Endothelial cell of umbilical vein (primary cell): ENCODE measurements at regions not wholly inside any gene's neighbourhood (a gene's known extent, or its start where the extent isn't known, plus 50 kb on each side); places are given as distances from the start of the nearest gene placed in this dataset.

Experiments used
- BruUV-seq: library from RNA; stranded (reverse); fragments of 400-500 nt; replicated peaks from 2 replicates; lab custom pipeline; 2021; lab: Mats Ljungman, UMichigan
- CTCF ChIA-PET: fragments of 300-600, 350-600 bp; sonication (Branson Sonifier 250); formaldehyde crosslinking; loops from one replicate; lab custom pipeline; 2021; ENCODE audit warnings: antibody characterized with exemption, inconsistent platforms; lab: Charles Lee
- POLR2A ChIA-PET: fragments of 300-600, 350-600 bp; sonication (Branson Sonifier 250); formaldehyde crosslinking; loops from one replicate; lab custom pipeline; 2021; ENCODE audit warnings: antibody characterized with exemption, inconsistent platforms; lab: Charles Lee
- DNase-seq: peaks from one replicate; pipeline ENCODE4 v3.0.0-alpha.2; 2011; ENCODE audit warnings: low read depth, low spot score
- FAIRE-seq: peaks from 2 replicates; lab custom pipeline; 2011; peaks lifted over from hg19 to GRCh38; lab: Jason Lieb, UNC
- H2AFZ ChIP-seq: 2 replicates; pipeline ENCODE4 v1.6.0; 2012; ENCODE audit warnings: low read depth, low read length, control low read depth, inconsistent platforms
- H3K27ac ChIP-seq: 2 replicates; pipeline ENCODE4 v1.5.1; 2011; ENCODE audit warnings: low read depth, mild to moderate bottlenecking, control low read depth, low read length, moderate library complexity; ENCODE audit not compliant: insufficient read depth
- H3K27me3 ChIP-seq, 2 experiments: 2 replicates each; pipeline versions ENCODE4 v1.6.0 to v1.6.1; 2011; ENCODE audit warnings: low read length in 2 of 2, mixed read lengths in 1 of 2; ENCODE audit not compliant: control insufficient read depth in 2 of 2, insufficient read depth in 2 of 2
- H3K36me3 ChIP-seq, 2 experiments: 2 replicates in 1 of 2; 3 replicates in 1 of 2; pipeline ENCODE4 v1.5.1; 2011; ENCODE audit warnings: low read length in 2 of 2, mild to moderate bottlenecking in 1 of 2, moderate library complexity in 1 of 2; ENCODE audit not compliant: control insufficient read depth in 2 of 2, insufficient read depth in 2 of 2; ENCODE audit errors: extremely low read depth in 1 of 2
- H3K4me1 ChIP-seq: 3 replicates; pipeline ENCODE4 v1.5.1; 2011; ENCODE audit warnings: mild to moderate bottlenecking, low read length; ENCODE audit not compliant: control insufficient read depth, insufficient read depth; ENCODE audit errors: extremely low read depth
- H3K4me2 ChIP-seq: 2 replicates; pipeline ENCODE4 v1.6.1; 2011; ENCODE audit warnings: low read length, control low read depth, mixed read lengths; ENCODE audit not compliant: insufficient read depth
- H3K4me3 ChIP-seq, 3 experiments: fragments of 200-600 bp in 1 of 3; sonication (generic), shearing (Covaris generic) in 1 of 3; replicated peaks in 1 of 3; 2 replicates each; pipeline ENCODE4 v1.5.1; 2011 to 2016; ENCODE audit warnings: control low read depth in 3 of 3, low read length in 3 of 3, mild to moderate bottlenecking in 2 of 3, inconsistent platforms in 1 of 3, low read depth in 1 of 3, moderate library complexity in 1 of 3; ENCODE audit not compliant: insufficient read depth in 1 of 3
- H3K79me2 ChIP-seq: 2 replicates; pipeline ENCODE4 v1.6.0; 2012; ENCODE audit warnings: low read length, inconsistent platforms; ENCODE audit not compliant: control insufficient read depth, insufficient read depth
- H3K9ac ChIP-seq: replicated peaks from 2 replicates; pipeline ENCODE3; 2011; ENCODE audit warnings: low read length, control low read depth; ENCODE audit not compliant: insufficient read depth; ENCODE audit errors: extremely low read depth
- H3K9me1 ChIP-seq: replicated peaks from 3 replicates; pipeline ENCODE4 v1.6.0; 2011; ENCODE audit warnings: mild to moderate bottlenecking, low read length; ENCODE audit not compliant: control insufficient read depth, insufficient read depth; ENCODE audit errors: extremely low read depth
- H3K9me3 ChIP-seq: replicated peaks from 2 replicates; pipeline ENCODE4 v1.5.1; 2012; ENCODE audit warnings: low read length, inconsistent platforms; ENCODE audit not compliant: control insufficient read depth, insufficient read depth
- H4K20me1 ChIP-seq: replicated peaks from 2 replicates; pipeline ENCODE3; 2011; ENCODE audit warnings: mild to moderate bottlenecking, low read length; ENCODE audit not compliant: control insufficient read depth, insufficient read depth; ENCODE audit errors: extremely low read depth
- CTCF ChIP-seq, 2 donors: IDR thresholded peaks; 1 replicate in 1 of 2; 2 replicates in 1 of 2; pipeline ENCODE4 v1.5.1; 2011; ENCODE audit warnings: low read length in 2 of 2, mild to moderate bottlenecking in 2 of 2, moderate library complexity in 2 of 2, control low read depth in 1 of 2, inconsistent platforms in 1 of 2, low read depth in 1 of 2; ENCODE audit not compliant: insufficient read depth in 1 of 2; ENCODE audit errors: extremely low read depth in 1 of 2
- EZH2 ChIP-seq: IDR thresholded peaks from 2 replicates; pipeline ENCODE4 v1.6.1; 2012; ENCODE audit warnings: borderline replicate concordance, low read depth, mild to moderate bottlenecking, moderate library complexity, low read length, inconsistent platforms; ENCODE audit not compliant: severe bottlenecking
- FOS ChIP-seq: IDR thresholded peaks from 2 replicates; pipeline ENCODE4 v1.6.1; 2011; ENCODE audit warnings: mild to moderate bottlenecking, low read length, moderate library complexity, borderline replicate concordance; ENCODE audit not compliant: insufficient read depth
- GATA2 ChIP-seq: IDR thresholded peaks from 2 replicates; pipeline ENCODE4 v1.7.0; 2011; ENCODE audit warnings: low read depth, mild to moderate bottlenecking, moderate library complexity, mixed read lengths, low read length; ENCODE audit not compliant: insufficient read length, insufficient read depth
- JUN ChIP-seq: IDR thresholded peaks from 2 replicates; pipeline ENCODE4 v1.6.1; 2011; ENCODE audit warnings: borderline replicate concordance, low read depth; ENCODE audit not compliant: insufficient read length, insufficient read depth
- MAX ChIP-seq: IDR thresholded peaks from 2 replicates; pipeline ENCODE4 v1.6.1; 2011; ENCODE audit not compliant: insufficient read depth, insufficient read length
- MYC ChIP-seq: IDR thresholded peaks from one replicate; pipeline ENCODE4 v1.6.1; 2011; ENCODE audit warnings: mild to moderate bottlenecking, low read depth, low read length
- POLR2A ChIP-seq: IDR thresholded peaks from 2 replicates; pipeline ENCODE4 v1.6.1; 2012; ENCODE audit warnings: low read depth, mild to moderate bottlenecking, control low read depth, low read length
- POLR2AphosphoS5 ChIP-seq: IDR thresholded peaks from 2 replicates; pipeline ENCODE4 v1.6.1; 2012; ENCODE audit warnings: low read depth, mild to moderate bottlenecking, control low read depth, low read length, moderate library complexity; ENCODE audit not compliant: insufficient read depth
- dilution Hi-C: fragments of 300-500 bp; cut with MboI; formaldehyde crosslinking; loops from one replicate; pipeline ENCODE4 v1.15.0; 2019; ENCODE audit warnings: low sequenced_read_pairs; ENCODE audit not compliant: extremely low pct_ligation_motif_present
- intact Hi-C: fragments of 100-400 bp; cut with micrococcal nuclease; formaldehyde crosslinking; loops from one replicate; pipeline ENCODE4 v1.10.0; 2022

- dilution Hi-C loops (no loop called here), intact Hi-C loops (no loop called here)
- Histone ChIP-seq H3K4me2 (no peak overlapping the region), H3K9me3 (no peaks in the 10 kb centered on the region), H3K79me2 (no peaks in the 10 kb centered on the region), H3K27me3 (no peaks in the 10 kb centered on the region), H3K4me1 (no peaks in the 10 kb centered on the region), H3K36me3 (no peaks in the 10 kb centered on the region), H3K9ac (no peak overlapping the region), H3K4me3 (no peak overlapping the region), H3K27ac (no peak overlapping the region), H2AFZ (no peak overlapping the region), H3K9me1 (no peaks in the 10 kb centered on the region), H4K20me1 (no peaks in the 10 kb centered on the region)
- ChIA-PET CTCF (no interaction called here), POLR2A (no interaction called here)
- BruUV-seq: no TSS peak
- no peak for DNase-seq
- no peak for FAIRE-seq
- no peak for TF ChIP-seq JUN
Observed at GRCh38 chrX:33298622-33299021, 87.3 kb upstream of the DMD start.

- H3K36me3 ChIP-seq: no peaks in the 10 kb centered on the region
- H4K20me1 ChIP-seq: no peaks in the 10 kb centered on the region
- dilution Hi-C loops (no loop called here), intact Hi-C loops (no loop called here)
- no peak overlapping the region for H3K4me3 ChIP-seq
- H3K27me3 ChIP-seq: no peaks in the 10 kb centered on the region
- H2AFZ ChIP-seq: no peak overlapping the region
- TF ChIP-seq POLR2A (no peak), MYC (no peak), MAX (no peak), EZH2 (no peak), JUN (no peak), CTCF (IDR thresholded peaks at IDR 0.05; ENCODE audit: extremely low read depth in 1 of 2, insufficient read depth in 1 of 2, low read depth in 1 of 2, low read length in 2 of 2) (no peak), POLR2AphosphoS5 (no peak), GATA2 (no peak), FOS (no peak)
- no peak for FAIRE-seq
- H3K79me2 ChIP-seq: no peaks in the 10 kb centered on the region
- BruUV-seq: no TSS peak
- H3K4me2 ChIP-seq: no peak overlapping the region
- POLR2A ChIA-PET: no interaction called here
- H3K27ac ChIP-seq: no peak overlapping the region
- H3K9me3 ChIP-seq: no peaks in the 10 kb centered on the region
- no peaks in the 10 kb centered on the region for H3K4me1 ChIP-seq
- DNase-seq: no peak
- CTCF ChIA-PET: no interaction called here
- no peaks in the 10 kb centered on the region for H3K9me1 ChIP-seq
- no peak overlapping the region for H3K9ac ChIP-seq
Observed at GRCh38 chrX:33285550-33285949, 74.2 kb upstream of the DMD start.
